ENCODE measurements at regions not wholly inside any gene's neighbourhood (a gene's known extent, or its start where the extent isn't known, plus 50 kb on each side); places are given as distances from the start of the nearest gene placed in this dataset.

GRCh38 chr9:108325406-108325805, 530.4 kb downstream of the ACTL7B start:
- H3K18ac ChIP-seq (ENCODE audit: insufficient read length, low read depth, low read length) = no peak overlapping the region
- H3K79me2 ChIP-seq (ENCODE audit: insufficient read depth, low read length) = no peaks in the 10 kb centered on the region
- H4K91ac ChIP-seq (ENCODE audit: insufficient read length, low read depth, low read length) = no peak overlapping the region
- no peak overlapping the region for H2BK120ac ChIP-seq (ENCODE audit: low read depth, low read length, poor library complexity, severe bottlenecking)
- H3K27ac ChIP-seq (ENCODE audit: insufficient read length, low read depth, low read length) = no peak overlapping the region
- H4K8ac ChIP-seq (replicated peaks; ENCODE audit: insufficient read length, low read depth, low read length) = no peak overlapping the region
- H3K79me1 ChIP-seq (ENCODE audit: insufficient read depth, low read depth, low read length, poor library complexity, severe bottlenecking) = no peaks in the 10 kb centered on the region
- H2BK20ac ChIP-seq (ENCODE audit: low read depth, low read length, poor library complexity, severe bottlenecking) = no peak overlapping the region
- H3K4me1 ChIP-seq (ENCODE audit: insufficient read depth, low read length) = no peaks in the 10 kb centered on the region
- no peak for TF ChIP-seq CTCF (conservative IDR thresholded peaks at IDR 0.05)
- no peaks in the 10 kb centered on the region for H3K23me2 ChIP-seq (ENCODE audit: insufficient read length, low read depth, low read length, poor library complexity, severe bottlenecking)
- H4K5ac ChIP-seq (ENCODE audit: insufficient read length, low read depth, low read length) = no peak overlapping the region
- peaks cover 3 to 10% (median 3%) of the 10 kb centered on the region in 3 experiments; a peak in 5 of 7 replicates for H3K36me3 Mint-ChIP-seq (ENCODE audit: insufficient read depth in 1 of 3, low read depth in 3 of 3)
- no peak overlapping the region for H3K23ac ChIP-seq (ENCODE audit: insufficient read length, low read depth, low read length)
- no peak overlapping the region for H3K9ac ChIP-seq (ENCODE audit: extremely low read depth, insufficient read length, low read length)
- H3K4me3 Mint-ChIP-seq = no peak overlapping the region
- H3K9me3 ChIP-seq (ENCODE audit: control insufficient read depth, low read depth, low read length) = no peaks in the 10 kb centered on the region
- H3K9me3 Mint-ChIP-seq = peaks cover 22 to 26% of the 10 kb centered on the region in 2 experiments
- no peaks in the 10 kb centered on the region for H3K27me3 Mint-ChIP-seq (ENCODE audit: low read depth)
- no peak overlapping the region for H2BK12ac ChIP-seq (ENCODE audit: insufficient read length, low read depth, low read length)
- H4K20me1 ChIP-seq (ENCODE audit: control insufficient read depth, insufficient read depth, insufficient read length) = no peaks in the 10 kb centered on the region
- no peaks in the 10 kb centered on the region for H3K4me1 Mint-ChIP-seq
- WGBS (ENCODE audit: extremely low coverage, insufficient read length, low lambda C conversion rate) = no CpG with 5 or more reads among the region's 1 CpG
- no peak overlapping the region for H3T11ph ChIP-seq (ENCODE audit: low read length)
- H3K27ac Mint-ChIP-seq = peak overlapping the region in 1 of 3 experiments; percentile 11; a peak in 1 of 7 replicates
- no peaks in the 10 kb centered on the region for H3K27me3 ChIP-seq (ENCODE audit: insufficient read depth, low read length)
- DNase-seq = no peak
- H2AK5ac ChIP-seq (ENCODE audit: insufficient read length, low read length) = no peak overlapping the region
- no peak overlapping the region for H3K4me2 ChIP-seq (ENCODE audit: insufficient read depth, insufficient read length, low read length)
- H3K56ac ChIP-seq (ENCODE audit: insufficient read length, low read depth, low read length) = no peak overlapping the region
- H2AFZ ChIP-seq (ENCODE audit: low read length) = no peak overlapping the region
- no peak overlapping the region for H3K14ac ChIP-seq (ENCODE audit: insufficient read depth, low read length)
- no peak overlapping the region for H3K4ac ChIP-seq (ENCODE audit: low read depth, low read length)
- H2BK5ac ChIP-seq (ENCODE audit: insufficient read length, low read length) = no peak overlapping the region
- H2BK15ac ChIP-seq (ENCODE audit: low read depth, low read length) = no peak overlapping the region
